ENCODE measurements at regions not wholly inside any gene's neighbourhood (a gene's known extent, or its start where the extent isn't known, plus 50 kb on each side); places are given as distances from the start of the nearest gene placed in this dataset.
A peak's percentile ranks its signal among the peaks of the same experiment; 100 is the strongest.

GRCh38 chr11:69348414-69349235 lies 54.7 kb downstream of the MYEOV start:
- Histone ChIP-seq H3K4me3 (ENCODE audit: low read length) (no peak overlapping the region), H3K36me3 (ENCODE audit: insufficient read depth, low read length) (no peaks in the 10 kb centered on the region), H3K27me3 (ENCODE audit: control insufficient read depth, insufficient read depth, low read length) (no peaks in the 10 kb centered on the region), H3K4me1 (ENCODE audit: control insufficient read depth, insufficient read depth, low read length) (peaks cover 35% of the 10 kb centered on the region), H3K4me2 (ENCODE audit: low read length) (no peak overlapping the region), H3K9ac (ENCODE audit: low read depth, low read length) (no peak overlapping the region), H3K9me3 (replicated peaks; ENCODE audit: low read length) (no peaks in the 10 kb centered on the region)

GRCh38 chr11:69350040-69350439 lies 56.1 kb downstream of the MYEOV start:
- H3K4me1 ChIP-seq (ENCODE audit: control insufficient read depth, insufficient read depth, low read length) = peaks cover 39% of the 10 kb centered on the region
- no peaks in the 10 kb centered on the region for H3K27me3 ChIP-seq (ENCODE audit: control insufficient read depth, insufficient read depth, low read length)
- H3K36me3 ChIP-seq (ENCODE audit: insufficient read depth, low read length) = no peaks in the 10 kb centered on the region
- no peak overlapping the region for H3K4me2 ChIP-seq (ENCODE audit: low read length)
- H3K9ac ChIP-seq (ENCODE audit: low read depth, low read length) = no peak overlapping the region
- H3K9me3 ChIP-seq (replicated peaks; ENCODE audit: low read length) = no peaks in the 10 kb centered on the region
- no peak overlapping the region for H3K4me3 ChIP-seq (ENCODE audit: low read length)

DNA sequence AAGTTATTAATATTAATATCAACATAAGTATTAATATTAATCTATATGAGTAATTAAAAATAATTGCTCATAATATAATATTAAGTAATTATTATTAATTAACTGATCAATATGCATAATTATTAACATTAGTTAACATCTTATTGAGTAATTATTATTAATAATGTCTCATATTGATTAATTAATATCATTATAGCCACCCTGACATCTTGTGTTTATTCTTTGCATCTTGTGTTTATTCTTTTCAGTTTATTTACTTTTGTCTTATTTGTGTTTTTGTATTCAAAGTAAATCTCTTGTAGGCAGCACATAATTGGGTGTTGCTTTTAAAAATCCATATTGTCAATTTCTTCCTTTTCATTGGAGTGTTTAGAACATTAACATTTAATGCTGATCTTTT lies 56.6 kb downstream of the MYEOV start:
- no peaks in the 10 kb centered on the region for H3K36me3 ChIP-seq (ENCODE audit: insufficient read depth, low read length)
- H3K4me2 ChIP-seq (ENCODE audit: low read length) = no peak overlapping the region
- H3K4me1 ChIP-seq (ENCODE audit: control insufficient read depth, insufficient read depth, low read length) = peaks cover 39% of the 10 kb centered on the region
- peak overlapping the region; percentile 62 for H3K9ac ChIP-seq (ENCODE audit: low read depth, low read length)
- H3K9me3 ChIP-seq (replicated peaks; ENCODE audit: low read length) = no peaks in the 10 kb centered on the region
- no peak overlapping the region for H3K4me3 ChIP-seq (ENCODE audit: low read length)
- no peaks in the 10 kb centered on the region for H3K27me3 ChIP-seq (ENCODE audit: control insufficient read depth, insufficient read depth, low read length)

DNA sequence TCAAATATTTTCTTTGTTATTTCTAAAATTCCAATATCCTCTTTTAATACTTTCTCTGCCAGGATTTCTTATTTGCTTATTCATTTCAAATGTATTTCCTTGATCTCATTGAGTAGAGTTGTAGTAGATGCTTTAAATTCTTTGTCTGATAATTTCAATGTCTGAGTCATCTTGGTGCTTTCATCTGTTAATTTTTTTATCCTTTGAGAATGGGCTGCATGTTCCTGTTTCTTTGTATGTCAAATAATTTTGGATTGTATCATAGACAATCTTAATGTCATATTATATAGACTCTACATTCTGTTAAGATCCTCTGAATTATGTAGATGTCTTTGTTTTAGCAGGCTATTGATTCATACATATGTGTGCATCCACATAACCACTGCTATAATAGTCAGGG lies 57.5 kb downstream of the MYEOV start:
- Histone ChIP-seq H3K27me3 (ENCODE audit: control insufficient read depth, insufficient read depth, low read length) (no peaks in the 10 kb centered on the region), H3K4me3 (ENCODE audit: low read length) (no peak overlapping the region), H3K4me1 (ENCODE audit: control insufficient read depth, insufficient read depth, low read length) (peaks cover 44% of the 10 kb centered on the region), H3K36me3 (ENCODE audit: insufficient read depth, low read length) (no peaks in the 10 kb centered on the region), H3K9me3 (replicated peaks; ENCODE audit: low read length) (no peaks in the 10 kb centered on the region), H3K9ac (ENCODE audit: low read depth, low read length) (peak overlapping the region; percentile 65), H3K4me2 (ENCODE audit: low read length) (peak overlapping the region; percentile 29)

DNA sequence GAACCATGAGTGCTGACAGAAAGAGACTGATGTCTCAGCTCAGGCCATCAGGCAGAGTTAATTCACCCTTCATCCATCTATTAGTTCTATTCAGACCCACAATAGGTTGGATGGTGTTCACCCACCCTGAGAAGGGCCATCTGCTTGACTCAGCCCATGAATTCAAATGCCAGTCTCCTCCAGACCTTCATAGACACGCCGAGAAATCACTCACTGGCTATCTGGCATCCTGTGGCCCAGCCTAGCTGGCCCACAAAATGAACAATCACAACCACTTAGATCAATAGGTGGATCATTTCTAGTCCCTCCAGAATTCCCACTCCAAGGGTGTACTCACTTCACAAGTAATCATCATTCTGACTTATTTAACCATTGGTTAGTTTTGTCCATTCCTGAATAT lies 58.2 kb downstream of the MYEOV start:
- no peaks in the 10 kb centered on the region for H3K27me3 ChIP-seq (ENCODE audit: control insufficient read depth, insufficient read depth, low read length)
- H3K9ac ChIP-seq (ENCODE audit: low read depth, low read length) = peak overlapping the region; percentile 65
- H3K9me3 ChIP-seq (replicated peaks; ENCODE audit: low read length) = no peaks in the 10 kb centered on the region
- no peak overlapping the region for H3K4me3 ChIP-seq (ENCODE audit: low read length)
- no peaks in the 10 kb centered on the region for H3K36me3 ChIP-seq (ENCODE audit: insufficient read depth, low read length)
- H3K4me2 ChIP-seq (ENCODE audit: low read length) = peak overlapping the region; percentile 29
- peaks cover 51% of the 10 kb centered on the region for H3K4me1 ChIP-seq (ENCODE audit: control insufficient read depth, insufficient read depth, low read length)

DNA sequence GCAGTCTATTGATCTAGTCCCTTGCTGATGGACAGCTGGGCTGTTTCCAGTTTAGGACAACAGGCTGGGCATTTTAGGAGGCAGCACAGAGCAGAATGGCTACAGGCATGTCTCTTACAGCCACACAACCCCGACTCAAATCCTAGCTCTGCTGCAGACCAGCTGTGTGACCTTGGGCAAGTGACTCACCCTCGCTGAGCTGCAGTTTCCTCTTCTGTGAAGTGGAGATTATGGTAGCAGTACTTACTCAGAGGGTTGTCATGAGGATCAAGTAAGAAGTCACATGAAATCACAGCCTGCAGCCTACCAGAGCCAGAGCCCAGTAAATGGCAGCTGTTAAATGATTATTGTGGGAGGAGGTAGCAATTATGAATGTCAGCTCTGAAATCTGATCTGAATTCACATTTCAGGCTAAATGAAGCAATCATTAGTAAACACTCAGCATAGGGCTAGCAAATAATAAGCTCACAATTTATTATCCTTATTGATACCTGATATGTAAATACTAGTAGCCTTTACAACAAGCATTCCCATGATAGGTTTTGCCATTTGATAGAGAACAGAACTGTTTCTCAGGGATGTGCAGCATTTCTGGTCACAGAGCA lies 58.9 kb downstream of the MYEOV start:
- peak overlapping the region; percentile 65 for H3K9ac ChIP-seq (ENCODE audit: low read depth, low read length)
- H3K4me1 ChIP-seq (ENCODE audit: control insufficient read depth, insufficient read depth, low read length) = peaks cover 55% of the 10 kb centered on the region

GRCh38 chr11:69353696-69354544 lies 60.0 kb downstream of the MYEOV start:
- Histone ChIP-seq H3K9me3 (replicated peaks; ENCODE audit: low read length) (no peaks in the 10 kb centered on the region), H3K36me3 (ENCODE audit: insufficient read depth, low read length) (no peaks in the 10 kb centered on the region), H3K4me2 (ENCODE audit: low read length) (no peak overlapping the region), H3K9ac (ENCODE audit: low read depth, low read length) (peak overlapping the region; percentile 31), H3K27me3 (ENCODE audit: control insufficient read depth, insufficient read depth, low read length) (no peaks in the 10 kb centered on the region), H3K4me3 (ENCODE audit: low read length) (no peak overlapping the region), H3K4me1 (ENCODE audit: control insufficient read depth, insufficient read depth, low read length) (peaks cover 55% of the 10 kb centered on the region)

More for the DNA sequence above, 58.9 kb downstream of the MYEOV start:
- H3K4me3 ChIP-seq (ENCODE audit: low read length) = no peak overlapping the region
- H3K36me3 ChIP-seq (ENCODE audit: insufficient read depth, low read length) = no peaks in the 10 kb centered on the region
- peak overlapping the region; percentile 29 for H3K4me2 ChIP-seq (ENCODE audit: low read length)
- no peaks in the 10 kb centered on the region for H3K9me3 ChIP-seq (replicated peaks; ENCODE audit: low read length)
- no peaks in the 10 kb centered on the region for H3K27me3 ChIP-seq (ENCODE audit: control insufficient read depth, insufficient read depth, low read length)

GRCh38 chr11:69354545-69354897 lies 60.6 kb downstream of the MYEOV start:
- Histone ChIP-seq H3K9me3 (replicated peaks; ENCODE audit: low read length) (peaks cover under 1% of the 10 kb centered on the region), H3K27me3 (ENCODE audit: control insufficient read depth, insufficient read depth, low read length) (no peaks in the 10 kb centered on the region), H3K36me3 (ENCODE audit: insufficient read depth, low read length) (no peaks in the 10 kb centered on the region), H3K4me3 (ENCODE audit: low read length) (no peak overlapping the region), H3K9ac (ENCODE audit: low read depth, low read length) (no peak overlapping the region), H3K4me1 (ENCODE audit: control insufficient read depth, insufficient read depth, low read length) (peaks cover 53% of the 10 kb centered on the region), H3K4me2 (ENCODE audit: low read length) (no peak overlapping the region)

- Histone ChIP-seq H3K4me2 (ENCODE audit: low read length) (no peak overlapping the region), H3K4me1 (ENCODE audit: control insufficient read depth, insufficient read depth, low read length) (peaks cover 56% of the 10 kb centered on the region), H3K27me3 (ENCODE audit: control insufficient read depth, insufficient read depth, low read length) (no peaks in the 10 kb centered on the region), H3K9me3 (replicated peaks; ENCODE audit: low read length) (peaks cover 6% of the 10 kb centered on the region), H3K4me3 (ENCODE audit: low read length) (no peak overlapping the region), H3K9ac (ENCODE audit: low read depth, low read length) (no peak overlapping the region), H3K36me3 (ENCODE audit: insufficient read depth, low read length) (no peaks in the 10 kb centered on the region)
These were observed 61.5 kb downstream of the MYEOV start for GRCh38 chr11:69355346-69355940.

DNA sequence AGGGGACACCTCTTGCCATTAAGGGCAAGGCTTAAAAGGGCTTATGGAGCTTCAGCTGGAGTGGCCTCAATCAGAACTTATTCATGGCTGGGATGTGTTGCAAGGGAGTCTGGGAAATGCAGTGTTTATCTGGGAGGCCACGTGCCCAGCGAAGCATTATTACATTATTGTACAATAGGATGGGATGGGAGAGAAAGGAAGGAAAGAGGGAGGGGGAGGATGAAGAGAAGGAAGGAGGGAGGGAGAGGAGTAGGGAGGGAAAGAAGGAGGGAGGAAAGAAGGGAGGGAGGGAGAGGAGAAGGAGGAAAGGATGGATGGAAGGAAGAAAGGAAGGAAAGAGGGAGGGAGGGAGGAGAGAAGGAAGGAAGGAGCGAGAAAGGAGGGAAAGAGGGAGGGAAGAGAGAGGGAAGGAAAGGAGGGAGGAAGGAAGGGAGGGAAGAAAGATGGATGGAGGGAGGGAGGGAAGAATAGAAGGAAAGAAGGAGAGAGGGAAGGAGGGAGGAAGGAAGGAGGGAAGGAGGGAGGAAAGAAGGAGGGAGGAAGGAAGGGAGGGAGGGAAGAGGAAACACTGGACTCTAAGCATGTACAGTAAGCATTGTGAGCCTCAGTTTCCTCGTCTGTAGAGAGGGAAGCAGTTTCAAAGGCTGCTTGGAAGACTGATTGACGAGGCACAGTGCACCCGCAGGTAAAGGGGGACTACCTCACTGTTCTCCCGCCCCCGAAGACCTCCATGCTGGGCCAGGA lies 62.2 kb downstream of the MYEOV start:
- Histone ChIP-seq H3K9me3 (replicated peaks; ENCODE audit: low read length) (peaks cover 6% of the 10 kb centered on the region), H3K4me3 (ENCODE audit: low read length) (no peak overlapping the region), H3K4me1 (ENCODE audit: control insufficient read depth, insufficient read depth, low read length) (peaks cover 58% of the 10 kb centered on the region), H3K4me2 (ENCODE audit: low read length) (peak overlapping the region; percentile 32), H3K36me3 (ENCODE audit: insufficient read depth, low read length) (no peaks in the 10 kb centered on the region), H3K9ac (ENCODE audit: low read depth, low read length) (peak overlapping the region; percentile 31), H3K27me3 (ENCODE audit: control insufficient read depth, insufficient read depth, low read length) (no peaks in the 10 kb centered on the region)

Measured in skeletal muscle satellite cell (primary cell).